ENCODE measurements at regions not wholly inside any gene's neighbourhood (a gene's known extent, or its start where the extent isn't known, plus 50 kb on each side); places are given as distances from the start of the nearest gene placed in this dataset.

GRCh38 chr2:239639421-239640185, 238.8 kb upstream of the HDAC4 start:
- dilution Hi-C loops (cut with MboI; ENCODE audit: extremely low pct_ligation_motif_present, low sequenced_read_pairs), result no loop called here
- Histone ChIP-seq H3K9me1 (ENCODE audit: control insufficient read depth, extremely low read depth, insufficient read depth, low read length) (no peaks in the 10 kb centered on the region), H3K4me2 (ENCODE audit: control insufficient read depth, extremely low read depth, insufficient read depth, low read depth, low read length) (no peak overlapping the region), H2AFZ (ENCODE audit: control insufficient read depth, low read length) (no peak overlapping the region), H3K36me3 (ENCODE audit: control insufficient read depth in 2 of 2, extremely low read depth in 1 of 2, insufficient read depth in 2 of 2, low read length in 2 of 2) (no peaks in the 10 kb centered on the region), H3K4me1 (ENCODE audit: control insufficient read depth, extremely low read depth, insufficient read depth, low read length) (no peaks in the 10 kb centered on the region), H3K27ac (ENCODE audit: control insufficient read depth, insufficient read depth, low read length) (no peak overlapping the region), H3K9me3 (ENCODE audit: control insufficient read depth, low read depth, low read length) (peaks cover 6% of the 10 kb centered on the region), H4K20me1 (ENCODE audit: control insufficient read depth, extremely low read depth, insufficient read depth, low read length) (no peaks in the 10 kb centered on the region), H3K9ac (ENCODE audit: control insufficient read depth, extremely low read depth, insufficient read depth, low read length) (no peak overlapping the region), H3K79me2 (ENCODE audit: control insufficient read depth, insufficient read depth, low read length) (no peaks in the 10 kb centered on the region), H3K27me3 (ENCODE audit: control insufficient read depth, extremely low read depth, insufficient read depth, low read length) (no peaks in the 10 kb centered on the region), H3K4me3 (ENCODE audit: control insufficient read depth in 2 of 3, extremely low read depth in 1 of 3, insufficient read depth in 2 of 3, low read depth in 1 of 3, low read length in 3 of 3) (no peak overlapping the region)
- no peak for TF ChIP-seq EZH2 (IDR thresholded peaks at IDR 0.05; ENCODE audit: low read length)
- TF ChIP-seq CTCF (optimal IDR thresholded peaks at IDR 0.05 in 1 of 3, IDR thresholded peaks at IDR 0.05 in 1 of 3, conservative IDR thresholded peaks at IDR 0.05 in 1 of 3; ENCODE audit: extremely low read depth in 1 of 3, insufficient read depth in 2 of 3, low read length in 3 of 3), result no peak
- DNase-seq (ENCODE audit: low read depth, low spot score), result no peak
- no peak for FAIRE-seq

GRCh38 chr2:239638376-239638775, 237.6 kb upstream of the HDAC4 start:
- dilution Hi-C loops (cut with MboI; ENCODE audit: extremely low pct_ligation_motif_present, low sequenced_read_pairs), result no loop called here
- Histone ChIP-seq H3K4me2 (ENCODE audit: control insufficient read depth, extremely low read depth, insufficient read depth, low read depth, low read length) (no peak overlapping the region), H3K4me1 (ENCODE audit: control insufficient read depth, extremely low read depth, insufficient read depth, low read length) (no peaks in the 10 kb centered on the region), H2AFZ (ENCODE audit: control insufficient read depth, low read length) (no peak overlapping the region), H3K27ac (ENCODE audit: control insufficient read depth, insufficient read depth, low read length) (no peak overlapping the region), H3K36me3 (ENCODE audit: control insufficient read depth in 2 of 2, extremely low read depth in 1 of 2, insufficient read depth in 2 of 2, low read length in 2 of 2) (no peaks in the 10 kb centered on the region), H3K9me1 (ENCODE audit: control insufficient read depth, extremely low read depth, insufficient read depth, low read length) (no peaks in the 10 kb centered on the region), H3K9me3 (ENCODE audit: control insufficient read depth, low read depth, low read length) (no peaks in the 10 kb centered on the region), H3K79me2 (ENCODE audit: control insufficient read depth, insufficient read depth, low read length) (no peaks in the 10 kb centered on the region), H3K4me3 (ENCODE audit: control insufficient read depth in 2 of 3, extremely low read depth in 1 of 3, insufficient read depth in 2 of 3, low read depth in 1 of 3, low read length in 3 of 3) (no peak overlapping the region), H3K9ac (ENCODE audit: control insufficient read depth, extremely low read depth, insufficient read depth, low read length) (no peak overlapping the region), H4K20me1 (ENCODE audit: control insufficient read depth, extremely low read depth, insufficient read depth, low read length) (no peaks in the 10 kb centered on the region), H3K27me3 (ENCODE audit: control insufficient read depth, extremely low read depth, insufficient read depth, low read length) (no peaks in the 10 kb centered on the region)
- DNase-seq (ENCODE audit: low read depth, low spot score) (no peak), FAIRE-seq (no peak)
- no peak for TF ChIP-seq EZH2 (IDR thresholded peaks at IDR 0.05; ENCODE audit: low read length)
- TF ChIP-seq CTCF (optimal IDR thresholded peaks at IDR 0.05 in 1 of 3, IDR thresholded peaks at IDR 0.05 in 1 of 3, conservative IDR thresholded peaks at IDR 0.05 in 1 of 3; ENCODE audit: extremely low read depth in 1 of 3, insufficient read depth in 2 of 3, low read length in 3 of 3), result no peak

Data from keratinocyte (primary cell).